Panc1 (cell line): ENCODE measurements at regions not wholly inside any gene's neighbourhood (a gene's known extent, or its start where the extent isn't known, plus 50 kb on each side); places are given as distances from the start of the nearest gene placed in this dataset.

Experiments used
- ATAC-seq: fragments of 200-7000 bp; cut with Tn5 transposase; 2 replicates; pipeline ENCODE4 v1.9.1; 2020; ENCODE audit warnings: mild to moderate bottlenecking, moderate library complexity
- BruUV-seq: library from RNA; stranded (reverse); fragments of 400-500 nt; replicated peaks from 2 replicates; lab custom pipeline; 2021; lab: Mats Ljungman, UMichigan
- CTCF ChIA-PET: fragments of 300-600 bp; sonication (Branson Sonifier 250); formaldehyde crosslinking; loops from one replicate; lab custom pipeline; 2022; ENCODE audit warnings: antibody characterized with exemption; lab: Charles Lee
- POLR2A ChIA-PET: fragments of 300-600 bp; sonication (Branson Sonifier 250); formaldehyde crosslinking; loops from one replicate; lab custom pipeline; 2022; ENCODE audit warnings: antibody characterized with exemption; lab: Charles Lee
- DNase-seq: peaks from one replicate; pipeline ENCODE4 v3.0.0-alpha.2; 2010; ENCODE audit warnings: low read depth, low spot score
- H3K27ac ChIP-seq: 2 replicates; pipeline ENCODE4 v1.5.1; 2011; ENCODE audit warnings: mild to moderate bottlenecking, low read length, inconsistent platforms
- H3K27me3 ChIP-seq: fragments of 200-500 bp; sonication (Bioruptor generic); 2 replicates; pipeline ENCODE4 v1.6.0; 2014; ENCODE audit warnings: low read length, inconsistent platforms; ENCODE audit not compliant: control insufficient read depth, insufficient read depth
- H3K36me3 ChIP-seq: fragments of 200-500 bp; sonication (Bioruptor generic); 2 replicates; pipeline ENCODE4 v1.5.1; 2014; ENCODE audit warnings: inconsistent platforms, mild to moderate bottlenecking, low read length, moderate library complexity; ENCODE audit not compliant: control insufficient read depth, insufficient read depth
- H3K4me1 ChIP-seq: 2 replicates; pipeline ENCODE4 v1.5.1; 2011; ENCODE audit warnings: inconsistent platforms, mild to moderate bottlenecking, low read length, moderate library complexity; ENCODE audit not compliant: control insufficient read depth, insufficient read depth
- H3K4me3 ChIP-seq, 2 experiments: 2 replicates each; pipeline ENCODE4 v1.5.1; 2011 to 2012; ENCODE audit warnings: low read depth in 2 of 2, low read length in 2 of 2, mild to moderate bottlenecking in 2 of 2, inconsistent platforms in 1 of 2, moderate library complexity in 1 of 2
- H3K9me3 ChIP-seq: fragments of 200-500 bp; sonication (Bioruptor generic); 2 replicates; pipeline ENCODE4 v1.5.1; 2014; ENCODE audit warnings: low read depth, mild to moderate bottlenecking, inconsistent platforms, low read length, moderate library complexity; ENCODE audit not compliant: control insufficient read depth, insufficient read depth
- CTCF ChIP-seq: fragments of 450-650 bp; IDR thresholded peaks from 2 replicates; pipeline ENCODE4 v1.5.1; 2017; ENCODE audit warnings: mild to moderate bottlenecking
- POLR2AphosphoS5 ChIP-seq: IDR thresholded peaks from 2 replicates; pipeline ENCODE4 v1.6.1; 2012; ENCODE audit warnings: mild to moderate bottlenecking, low read depth, low read length, moderate library complexity
- REST ChIP-seq, 2 experiments: IDR thresholded peaks; 2 replicates each; pipeline ENCODE4 v1.6.1; 2011 to 2012; ENCODE audit warnings: low read depth in 2 of 2, control low read depth in 1 of 2, low read length in 1 of 2, mild to moderate bottlenecking in 1 of 2, moderate library complexity in 1 of 2; ENCODE audit not compliant: insufficient read depth in 1 of 2
- SIN3A ChIP-seq: IDR thresholded peaks from 2 replicates; pipeline ENCODE4 v1.6.1; 2012; ENCODE audit warnings: low read depth, mild to moderate bottlenecking, low read length, moderate library complexity, borderline replicate concordance; ENCODE audit not compliant: insufficient read depth
- TCF7L2 ChIP-seq: IDR thresholded peaks from 2 replicates; pipeline ENCODE4 v1.6.1; 2011; ENCODE audit warnings: mild to moderate bottlenecking, low read depth, low read length, inconsistent platforms
- in situ Hi-C: cut with HindIII; loops from 2 replicates; pipeline ENCODE4 v1.10.0; 2016; ENCODE audit warnings: low sequenced_read_pairs, low pct_unique_long_range_greater_than_20kb
- intact Hi-C: fragments of 100-400 bp; cut with micrococcal nuclease; formaldehyde crosslinking; loops from one replicate; pipeline ENCODE4 v1.10.0; 2022; ENCODE audit not compliant: unreplicated experiment

- Histone ChIP-seq H3K4me3 (no peak overlapping the region), H3K4me1 (no peaks in the 10 kb centered on the region), H3K9me3 (no peaks in the 10 kb centered on the region), H3K27me3 (no peaks in the 10 kb centered on the region), H3K27ac (no peak overlapping the region), H3K36me3 (no peaks in the 10 kb centered on the region)
- POLR2A ChIA-PET: no interaction called here
- TF ChIP-seq REST (IDR thresholded peaks at IDR 0.05; ENCODE audit: insufficient read depth in 1 of 2, low read depth in 2 of 2, low read length in 1 of 2) (no peak), CTCF (no peak), SIN3A (no peak), TCF7L2 (no peak), POLR2AphosphoS5 (no peak)
- no TSS peak for BruUV-seq
- ATAC-seq (no peak), DNase-seq (no peak)
- intact Hi-C loops (no loop called here), in situ Hi-C loops (no loop called here)
- CTCF ChIA-PET: interaction anchor here (0.6 kb wide), 1 partner anchor 22 kb away, joined by 3 read pairs; no protein-coding TSS in a partner anchor
Observed at GRCh38 chr2:18290386-18290785, 270.1 kb downstream of the RDH14 start.

GRCh38 chr2:18286897-18287296, 273.6 kb downstream of the RDH14 start:
- ChIA-PET POLR2A (no interaction called here), CTCF (no interaction called here)
- ATAC-seq (no peak), DNase-seq (no peak)
- no peak overlapping the region for H3K4me3 ChIP-seq
- intact Hi-C loops (no loop called here), in situ Hi-C loops (no loop called here)
- no peak for TF ChIP-seq SIN3A
- no peak for TF ChIP-seq CTCF
- BruUV-seq: no TSS peak
- no peaks in the 10 kb centered on the region for H3K36me3 ChIP-seq
- H3K27me3 ChIP-seq: no peaks in the 10 kb centered on the region
- no peaks in the 10 kb centered on the region for H3K9me3 ChIP-seq
- H3K4me1 ChIP-seq: no peaks in the 10 kb centered on the region
- H3K27ac ChIP-seq: no peak overlapping the region
